ENCODE measurements at regions not wholly inside any gene's neighbourhood (a gene's known extent, or its start where the extent isn't known, plus 50 kb on each side); places are given as distances from the start of the nearest gene placed in this dataset.
A peak's percentile ranks its signal among the peaks of the same experiment; 100 is the strongest.
"Not testable (repeated sequence)": the region's sequence is repeated elsewhere in the genome, so short reads cannot be mapped to it uniquely, and the experiment has no call there.

GRCh38 chr4:78660559-78660958 lies 109.0 kb downstream of the ANXA3 start:
- DNase-seq (no peak), ATAC-seq (replicated peaks in 1 of 4) (no peak)
- Histone ChIP-seq H3K4me1 (ENCODE audit: control insufficient read depth in 1 of 2, extremely low read depth in 1 of 2, insufficient read depth in 2 of 2, low read length in 2 of 2) (peaks cover 22% of the 10 kb centered on the region in 2 experiments), H3K36me3 (ENCODE audit: control insufficient read depth in 2 of 2, extremely low read depth in 1 of 2, insufficient read depth in 1 of 2, low read length in 1 of 2) (no peaks in the 10 kb centered on the region), H3K9me3 (no peaks in the 10 kb centered on the region), H3K4me3 (ENCODE audit: control insufficient read depth in 1 of 2, extremely low read depth in 1 of 2, low read length in 1 of 2) (no peak overlapping the region), H3K27ac (ENCODE audit: low read length) (no peak overlapping the region), H3K27me3 (replicated peaks in 1 of 2; ENCODE audit: control insufficient read depth in 2 of 2, extremely low read depth in 1 of 2, insufficient read depth in 2 of 2, low read length in 1 of 2) (no peaks in the 10 kb centered on the region)
- no peaks in the 10 kb centered on the region for H3K36me3 Mint-ChIP-seq
- ChIA-PET CTCF (interaction anchor here (0.6 to 1.6 kb wide), 3 partner anchors 13 to 250 kb away, joined by 3 to 5 read pairs (median 4); no protein-coding TSS in a partner anchor), POLR2A (interaction anchor here in 1 of 2 donors (0.5 kb wide), 1 partner anchor 116 kb away, joined by 5 read pairs; the partner anchor contains the start of gene BMP2K)
- H3K9me3 Mint-ChIP-seq: no peaks in the 10 kb centered on the region
- H3K27ac Mint-ChIP-seq: no peak overlapping the region
- no CpG with 5 or more reads among the region's 4 CpGs for WGBS (ENCODE audit: insufficient coverage)
- peaks cover 40 to 66% (median 46%) of the 10 kb centered on the region in 3 donors for H3K4me1 Mint-ChIP-seq
- H3K4me3 Mint-ChIP-seq: no peak overlapping the region
- no peaks in the 10 kb centered on the region for H3K27me3 Mint-ChIP-seq

- no peak overlapping the region for H3K4me3 Mint-ChIP-seq
- H3K27me3 ChIP-seq (replicated peaks in 1 of 2; ENCODE audit: control insufficient read depth in 2 of 2, extremely low read depth in 1 of 2, insufficient read depth in 2 of 2, low read length in 1 of 2): no peaks in the 10 kb centered on the region
- H3K9me3 Mint-ChIP-seq: no peaks in the 10 kb centered on the region
- POLR2A ChIA-PET: no interaction called here
- H3K36me3 Mint-ChIP-seq: no peaks in the 10 kb centered on the region
- CTCF ChIA-PET: interaction anchor here (0.5 to 1.6 kb wide), 4 partner anchors 13 to 587 kb away, joined by 3 to 5 read pairs (median 4); no protein-coding TSS in a partner anchor
- no peaks in the 10 kb centered on the region for H3K9me3 ChIP-seq
- WGBS (ENCODE audit: insufficient coverage): no CpG with 5 or more reads among the region's 3 CpGs
- DNase-seq: no peak
- peaks cover 22% of the 10 kb centered on the region in 2 experiments for H3K4me1 ChIP-seq (ENCODE audit: control insufficient read depth in 1 of 2, extremely low read depth in 1 of 2, insufficient read depth in 2 of 2, low read length in 2 of 2)
- no peak overlapping the region for H3K27ac ChIP-seq (ENCODE audit: low read length)
- H3K27me3 Mint-ChIP-seq: no peaks in the 10 kb centered on the region
- no peaks in the 10 kb centered on the region for H3K36me3 ChIP-seq (ENCODE audit: control insufficient read depth in 2 of 2, extremely low read depth in 1 of 2, insufficient read depth in 1 of 2, low read length in 1 of 2)
- H3K4me1 Mint-ChIP-seq: peaks cover 37 to 62% (median 43%) of the 10 kb centered on the region in 3 donors
- no peak for ATAC-seq (replicated peaks in 1 of 4)
- no peak overlapping the region for H3K4me3 ChIP-seq (ENCODE audit: control insufficient read depth in 1 of 2, extremely low read depth in 1 of 2, low read length in 1 of 2)
- no peak overlapping the region for H3K27ac Mint-ChIP-seq
These were observed 109.6 kb downstream of the ANXA3 start for GRCh38 chr4:78661086-78661690.

DNA sequence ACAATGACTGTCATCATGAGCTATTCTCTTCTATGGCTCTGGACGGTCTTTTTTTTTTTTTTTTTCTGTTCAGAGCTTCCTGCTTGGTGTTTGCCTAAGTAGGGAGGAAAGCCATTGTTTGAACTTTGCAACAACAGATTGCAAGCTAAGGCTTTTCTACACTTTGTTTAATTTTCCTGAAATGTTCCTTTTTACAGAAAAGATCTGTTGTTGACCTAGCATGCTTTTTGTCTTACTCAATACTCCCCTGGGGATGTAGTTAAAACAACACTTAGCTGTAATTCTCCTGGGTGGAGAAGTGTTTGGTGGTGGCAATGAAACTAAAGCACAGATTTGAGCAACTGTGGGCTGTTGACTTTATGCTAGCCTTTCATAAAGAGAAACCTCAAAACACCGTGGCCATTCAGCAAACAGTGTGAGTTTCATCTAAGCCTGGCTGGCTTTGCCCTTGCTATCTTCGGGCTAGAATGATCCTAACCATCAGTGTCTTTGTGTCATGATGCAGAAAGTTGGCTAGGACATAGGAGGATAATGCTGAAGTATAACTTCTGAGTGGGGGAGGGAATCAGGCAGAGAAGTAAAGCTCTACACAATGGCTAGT lies 110.5 kb downstream of the ANXA3 start:
- Mint-ChIP-seq H3K27ac (peak overlapping the region; percentile 42 to 48), H3K9me3 (no peaks in the 10 kb centered on the region), H3K27me3 (no peaks in the 10 kb centered on the region), H3K4me1 (peaks cover 38 to 60% (median 40%) of the 10 kb centered on the region in 3 donors), H3K4me3 (no peak overlapping the region), H3K36me3 (no peaks in the 10 kb centered on the region)
- no peak for ATAC-seq (replicated peaks in 1 of 4)
- H3K9me3 ChIP-seq: no peaks in the 10 kb centered on the region
- CTCF ChIA-PET: interaction anchor here in 1 of 2 donors (0.6 to 1.6 kb wide), 4 partner anchors 15 to 753 kb away, joined by 3 to 5 read pairs (median 4); no protein-coding TSS in a partner anchor
- no peak overlapping the region for H3K27ac ChIP-seq (ENCODE audit: low read length)
- H3K27me3 ChIP-seq (replicated peaks in 1 of 2; ENCODE audit: control insufficient read depth in 2 of 2, extremely low read depth in 1 of 2, insufficient read depth in 2 of 2, low read length in 1 of 2): no peaks in the 10 kb centered on the region
- POLR2A ChIA-PET: interaction anchor here in 1 of 2 donors (0.5 kb wide), 1 partner anchor 944 kb away, joined by 3 read pairs; no protein-coding TSS in a partner anchor
- DNase-seq: no peak
- H3K4me3 ChIP-seq (ENCODE audit: control insufficient read depth in 1 of 2, extremely low read depth in 1 of 2, low read length in 1 of 2): no peak overlapping the region
- 30% methylated on average over 3 of the region's 3 CpGs for WGBS (ENCODE audit: insufficient coverage)
- H3K36me3 ChIP-seq (ENCODE audit: control insufficient read depth in 2 of 2, extremely low read depth in 1 of 2, insufficient read depth in 1 of 2, low read length in 1 of 2): no peaks in the 10 kb centered on the region
- peaks cover 16 to 22% of the 10 kb centered on the region in 2 experiments for H3K4me1 ChIP-seq (ENCODE audit: control insufficient read depth in 1 of 2, extremely low read depth in 1 of 2, insufficient read depth in 2 of 2, low read length in 2 of 2)

GRCh38 chr4:78662658-78663057 lies 111.1 kb downstream of the ANXA3 start:
- Histone ChIP-seq H3K27me3 (replicated peaks in 1 of 2; ENCODE audit: control insufficient read depth in 2 of 2, extremely low read depth in 1 of 2, insufficient read depth in 2 of 2, low read length in 1 of 2) (no peaks in the 10 kb centered on the region), H3K36me3 (ENCODE audit: control insufficient read depth in 2 of 2, extremely low read depth in 1 of 2, insufficient read depth in 1 of 2, low read length in 1 of 2) (no peaks in the 10 kb centered on the region), H3K4me3 (ENCODE audit: control insufficient read depth in 1 of 2, extremely low read depth in 1 of 2, low read length in 1 of 2) (no peak overlapping the region), H3K27ac (ENCODE audit: low read length) (no peak overlapping the region), H3K4me1 (ENCODE audit: control insufficient read depth in 1 of 2, extremely low read depth in 1 of 2, insufficient read depth in 2 of 2, low read length in 2 of 2) (peaks cover 12 to 20% of the 10 kb centered on the region in 2 experiments), H3K9me3 (no peaks in the 10 kb centered on the region)
- ATAC-seq (replicated peaks in 1 of 4) (no peak), DNase-seq (no peak)
- ChIA-PET CTCF (interaction anchor here in 1 of 2 donors (1.3 kb wide), 1 partner anchor 18 kb away, joined by 4 read pairs; no protein-coding TSS in a partner anchor), POLR2A (interaction anchor here in 1 of 2 donors (0.5 kb wide), 1 partner anchor 945 kb away, joined by 3 read pairs; no protein-coding TSS in a partner anchor)
- Mint-ChIP-seq H3K27me3 (no peaks in the 10 kb centered on the region), H3K4me1 (peaks cover 35 to 57% (median 38%) of the 10 kb centered on the region in 3 donors), H3K36me3 (no peaks in the 10 kb centered on the region), H3K9me3 (no peaks in the 10 kb centered on the region), H3K27ac (no peak overlapping the region), H3K4me3 (no peak overlapping the region)
- WGBS (ENCODE audit: insufficient coverage): no CpG with 5 or more reads among the region's 1 CpG

GRCh38 chr4:78664296-78664695 lies 111.9 kb upstream of the BMP2K start:
- H3K27me3 Mint-ChIP-seq; H3K36me3 Mint-ChIP-seq; H3K4me3 Mint-ChIP-seq; H3K27me3 ChIP-seq (replicated peaks in 1 of 2; ENCODE audit: control insufficient read depth in 2 of 2, extremely low read depth in 1 of 2, insufficient read depth in 2 of 2, low read length in 1 of 2); H3K36me3 ChIP-seq (ENCODE audit: control insufficient read depth in 2 of 2, extremely low read depth in 1 of 2, insufficient read depth in 1 of 2, low read length in 1 of 2); DNase-seq; H3K9me3 ChIP-seq; H3K27ac Mint-ChIP-seq; H3K9me3 Mint-ChIP-seq; ATAC-seq (replicated peaks in 1 of 4); H3K4me3 ChIP-seq (ENCODE audit: control insufficient read depth in 1 of 2, extremely low read depth in 1 of 2, low read length in 1 of 2); H3K27ac ChIP-seq (ENCODE audit: low read length); POLR2A ChIA-PET; CTCF ChIA-PET: not testable (repeated sequence)
- peaks cover 3 to 18% of the 10 kb centered on the region in 2 experiments for H3K4me1 ChIP-seq (ENCODE audit: control insufficient read depth in 1 of 2, extremely low read depth in 1 of 2, insufficient read depth in 2 of 2, low read length in 2 of 2)
- 90% methylated on average over 5 of the region's 5 CpGs for WGBS (ENCODE audit: insufficient coverage)
- H3K4me1 Mint-ChIP-seq: peaks cover 26 to 41% (median 27%) of the 10 kb centered on the region in 3 donors

DNA sequence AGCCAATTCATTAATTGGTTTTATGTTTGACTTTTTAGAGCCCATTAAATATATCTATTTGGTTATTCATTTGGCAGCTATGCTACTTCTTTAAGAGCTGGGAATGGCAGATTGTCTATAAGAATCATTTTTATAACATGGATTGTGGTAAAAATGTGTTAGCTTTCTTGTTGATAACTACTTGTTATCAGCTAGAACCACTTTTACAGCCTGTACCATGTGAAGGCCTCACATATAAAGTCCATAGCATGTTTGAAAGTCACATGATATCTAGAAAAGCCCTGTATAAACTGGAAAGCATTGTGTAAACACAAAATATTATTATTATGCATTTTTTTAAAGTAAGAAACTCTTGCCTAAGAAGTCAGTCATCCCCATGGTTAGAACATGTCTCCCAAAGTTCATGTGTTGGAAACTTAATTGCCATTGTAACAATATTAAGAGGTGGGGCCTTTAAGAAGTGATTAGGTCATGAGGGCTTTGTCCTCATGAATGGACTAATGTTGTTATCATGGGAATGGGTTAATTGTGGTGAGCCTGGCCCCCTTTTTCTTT lies 110.9 kb upstream of the BMP2K start:
- H3K4me3 ChIP-seq (ENCODE audit: control insufficient read depth in 1 of 2, extremely low read depth in 1 of 2, low read length in 1 of 2): no peak overlapping the region
- Mint-ChIP-seq H3K9me3 (no peaks in the 10 kb centered on the region), H3K27me3 (no peaks in the 10 kb centered on the region), H3K4me1 (peaks cover 26 to 35% (median 27%) of the 10 kb centered on the region in 3 donors), H3K4me3 (no peak overlapping the region), H3K36me3 (no peaks in the 10 kb centered on the region), H3K27ac (no peak overlapping the region)
- H3K4me1 ChIP-seq (ENCODE audit: control insufficient read depth in 1 of 2, extremely low read depth in 1 of 2, insufficient read depth in 2 of 2, low read length in 2 of 2): peaks cover 3 to 18% of the 10 kb centered on the region in 2 experiments
- POLR2A ChIA-PET: no interaction called here
- no peaks in the 10 kb centered on the region for H3K36me3 ChIP-seq (ENCODE audit: control insufficient read depth in 2 of 2, extremely low read depth in 1 of 2, insufficient read depth in 1 of 2, low read length in 1 of 2)
- ATAC-seq (replicated peaks in 1 of 4): no peak
- no peaks in the 10 kb centered on the region for H3K9me3 ChIP-seq
- CTCF ChIA-PET: no interaction called here
- H3K27me3 ChIP-seq (replicated peaks in 1 of 2; ENCODE audit: control insufficient read depth in 2 of 2, extremely low read depth in 1 of 2, insufficient read depth in 2 of 2, low read length in 1 of 2): no peaks in the 10 kb centered on the region
- no peak overlapping the region for H3K27ac ChIP-seq (ENCODE audit: low read length)
- no peak for DNase-seq
